ENCODE measurements at regions not wholly inside any gene's neighbourhood (a gene's known extent, or its start where the extent isn't known, plus 50 kb on each side); places are given as distances from the start of the nearest gene placed in this dataset.
"Not testable (repeated sequence)": the region's sequence is repeated elsewhere in the genome, so short reads cannot be mapped to it uniquely, and the experiment has no call there.

DNA sequence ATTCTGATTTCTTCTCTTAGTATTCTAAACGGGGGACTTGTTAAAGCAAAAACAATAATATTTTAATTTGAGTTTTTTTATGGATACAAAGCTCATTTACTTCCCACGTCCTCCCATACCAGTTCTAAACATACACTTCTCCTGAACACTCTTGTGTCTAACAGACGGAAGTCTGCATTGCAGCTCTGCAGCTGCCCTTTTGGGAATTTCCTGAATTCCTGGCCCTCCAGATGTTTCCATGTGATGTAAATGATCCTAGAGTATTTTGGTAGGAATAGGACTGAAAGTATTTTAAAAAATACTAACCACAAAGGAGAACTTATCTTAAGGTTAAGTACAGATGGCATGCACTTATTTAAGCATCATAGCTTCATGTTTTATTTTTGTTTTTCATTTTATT lies 886.7 kb downstream of the TBC1D32 start:
- Histone ChIP-seq H3K9me3 (no peaks in the 10 kb centered on the region), H3K27ac (no peak overlapping the region), H3K27me3 (no peaks in the 10 kb centered on the region), H3K36me3 (no peaks in the 10 kb centered on the region), H3K4me3 (no peak overlapping the region), H3K4me1 (no peaks in the 10 kb centered on the region)
- intact Hi-C loops (cut with DNase I) = no loop called here
- no peak for DNase-seq
- 47 to 58% methylated on average over 3 of the region's 3 CpGs for whole genome bisulfite sequencing, 2 donors
- TF ChIP-seq POLR2A (IDR thresholded peaks at IDR 0.05) (no peak), POLR2AphosphoS5 (IDR thresholded peaks at IDR 0.05) (no peak), EP300 (IDR thresholded peaks at IDR 0.05) (no peak)
- TF ChIP-seq, protein P1, sequence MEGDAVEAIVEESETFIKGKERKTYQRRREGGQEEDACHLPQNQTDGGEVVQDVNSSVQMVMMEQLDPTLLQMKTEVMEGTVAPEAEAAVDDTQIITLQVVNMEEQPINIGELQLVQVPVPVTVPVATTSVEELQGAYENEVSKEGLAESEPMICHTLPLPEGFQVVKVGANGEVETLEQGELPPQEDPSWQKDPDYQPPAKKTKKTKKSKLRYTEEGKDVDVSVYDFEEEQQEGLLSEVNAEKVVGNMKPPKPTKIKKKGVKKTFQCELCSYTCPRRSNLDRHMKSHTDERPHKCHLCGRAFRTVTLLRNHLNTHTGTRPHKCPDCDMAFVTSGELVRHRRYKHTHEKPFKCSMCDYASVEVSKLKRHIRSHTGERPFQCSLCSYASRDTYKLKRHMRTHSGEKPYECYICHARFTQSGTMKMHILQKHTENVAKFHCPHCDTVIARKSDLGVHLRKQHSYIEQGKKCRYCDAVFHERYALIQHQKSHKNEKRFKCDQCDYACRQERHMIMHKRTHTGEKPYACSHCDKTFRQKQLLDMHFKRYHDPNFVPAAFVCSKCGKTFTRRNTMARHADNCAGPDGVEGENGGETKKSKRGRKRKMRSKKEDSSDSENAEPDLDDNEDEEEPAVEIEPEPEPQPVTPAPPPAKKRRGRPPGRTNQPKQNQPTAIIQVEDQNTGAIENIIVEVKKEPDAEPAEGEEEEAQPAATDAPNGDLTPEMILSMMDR (IDR thresholded peaks at IDR 0.05) = no peak

DNA sequence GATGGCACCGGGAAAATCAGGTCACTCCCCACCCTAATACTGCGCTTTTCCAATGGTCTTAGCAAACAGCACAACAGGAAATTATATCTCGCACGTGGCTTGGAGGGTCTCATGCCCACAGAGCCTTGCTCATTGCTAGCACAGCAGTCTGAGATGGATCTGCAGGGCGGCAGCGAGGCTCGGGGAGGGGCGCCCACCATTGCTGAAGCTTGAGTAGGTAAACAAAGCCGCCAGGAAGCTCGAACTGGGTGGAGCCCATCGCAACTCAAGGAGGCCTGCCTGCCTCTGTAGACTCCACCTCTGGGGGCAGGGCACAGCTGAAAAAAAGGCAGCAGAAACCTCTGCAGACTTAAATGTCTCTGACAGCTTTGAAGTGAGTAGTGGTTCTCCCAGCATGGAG lies 901.4 kb downstream of the TBC1D32 start:
- DNase-seq = not testable (repeated sequence)
- WGBS, 2 donors = 86 to 89% methylated on average over 11 of the region's 11 CpGs

DNA sequence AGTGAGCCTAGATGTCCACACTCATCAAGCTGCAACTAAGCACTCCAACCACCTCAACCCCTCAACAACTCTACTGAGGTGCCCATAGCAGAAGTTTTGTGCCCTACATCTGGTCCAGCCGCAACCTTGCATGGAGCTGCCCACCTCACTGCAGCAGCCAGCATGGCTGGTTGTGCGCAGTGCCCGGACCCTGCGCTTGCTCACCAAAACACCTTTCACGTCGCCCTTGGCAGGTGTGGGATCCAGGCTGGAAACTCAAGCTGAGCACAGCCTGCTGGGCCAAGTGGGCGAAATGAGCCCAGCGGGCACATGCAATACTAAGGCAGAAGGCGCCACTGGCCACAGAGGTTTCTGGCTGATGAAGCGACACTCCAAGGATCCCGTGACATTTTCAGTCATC lies 902.4 kb downstream of the TBC1D32 start:
- Histone ChIP-seq H3K27ac (no peak overlapping the region), H3K4me3 (no peak overlapping the region), H3K9me3 (peaks cover 0 to 3% (median 0%) of the 10 kb centered on the region in 4 donors), H3K4me1 (no peaks in the 10 kb centered on the region), H3K27me3 (no peaks in the 10 kb centered on the region), H3K36me3 (no peaks in the 10 kb centered on the region)
- DNase-seq = no peak
- TF ChIP-seq, protein P1 (IDR thresholded peaks at IDR 0.05) = no peak
- no peak for TF ChIP-seq POLR2AphosphoS5 (IDR thresholded peaks at IDR 0.05)
- TF ChIP-seq POLR2A (IDR thresholded peaks at IDR 0.05) = no peak
- no peak for TF ChIP-seq EP300 (IDR thresholded peaks at IDR 0.05)
- intact Hi-C loops (cut with DNase I) = no loop called here
- WGBS, 2 donors = 96 to 97% methylated on average over 11 of the region's 11 CpGs

More for the DNA sequence above, 901.4 kb downstream of the TBC1D32 start:
- H3K4me1 ChIP-seq; H3K4me3 ChIP-seq; H3K27ac ChIP-seq; H3K9me3 ChIP-seq; H3K27me3 ChIP-seq; H3K36me3 ChIP-seq; intact Hi-C loops (cut with DNase I): not testable (repeated sequence)

DNA sequence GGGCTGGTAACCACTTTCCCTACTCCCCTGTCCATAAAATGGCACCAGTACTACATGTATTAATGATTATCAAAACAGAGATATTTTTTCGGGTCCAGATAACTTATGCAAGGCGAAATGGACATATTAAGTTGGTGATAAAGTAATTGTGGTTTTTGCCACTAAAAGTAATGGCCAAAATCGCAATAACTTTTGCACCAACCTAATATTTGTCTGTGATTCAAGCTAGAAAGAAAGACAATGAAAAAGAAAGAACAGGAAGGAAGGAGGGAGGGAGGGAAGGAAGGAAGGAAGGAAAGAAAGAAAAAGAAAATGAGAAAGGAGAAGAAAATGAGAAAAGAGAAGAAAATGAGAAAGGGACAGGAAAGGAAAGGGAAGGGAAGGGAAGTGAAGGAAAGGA lies 922.9 kb downstream of the TBC1D32 start:
- Histone ChIP-seq H3K4me1 (no peaks in the 10 kb centered on the region), H3K9me3 (no peaks in the 10 kb centered on the region), H3K4me3 (no peak overlapping the region), H3K36me3 (no peaks in the 10 kb centered on the region), H3K27me3 (no peaks in the 10 kb centered on the region), H3K27ac (no peak overlapping the region)
- intact Hi-C loops (cut with DNase I) = no loop called here
- TF ChIP-seq EP300 (IDR thresholded peaks at IDR 0.05) (no peak), POLR2A (IDR thresholded peaks at IDR 0.05) (no peak), POLR2AphosphoS5 (IDR thresholded peaks at IDR 0.05) (no peak)
- TF ChIP-seq, protein P1 (IDR thresholded peaks at IDR 0.05) = no peak
- WGBS, 2 donors = 76 to 84% methylated on average over 3 of the region's 3 CpGs
- no peak for DNase-seq

DNA sequence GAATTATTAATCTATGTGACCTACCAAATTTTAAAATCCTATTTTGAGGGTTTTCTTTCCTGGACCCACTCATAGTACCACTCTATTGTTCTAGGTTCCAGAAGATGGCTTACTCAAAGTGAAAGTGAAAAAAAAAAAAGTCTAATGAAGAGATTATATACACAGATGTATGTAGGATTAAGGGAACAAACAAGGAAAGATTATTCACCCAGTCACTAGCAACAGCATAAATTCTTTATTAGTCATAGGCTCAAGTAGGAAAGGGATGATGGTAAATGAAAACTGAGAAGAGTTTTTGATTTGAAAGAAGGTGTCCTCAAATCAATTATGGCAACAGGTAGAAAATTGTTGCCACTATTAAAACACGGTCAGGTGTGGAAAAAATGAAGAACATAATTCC lies 923.7 kb downstream of the TBC1D32 start:
- WGBS, 2 donors = 84 to 96% methylated on average over 1 of the region's 1 CpG
- Histone ChIP-seq H3K27ac (no peak overlapping the region), H3K36me3 (no peaks in the 10 kb centered on the region), H3K4me3 (no peak overlapping the region), H3K27me3 (no peaks in the 10 kb centered on the region), H3K9me3 (no peaks in the 10 kb centered on the region), H3K4me1 (no peaks in the 10 kb centered on the region)
- intact Hi-C loops (cut with DNase I) = no loop called here
- DNase-seq = no peak
- TF ChIP-seq POLR2A (IDR thresholded peaks at IDR 0.05) = no peak
- no peak for TF ChIP-seq POLR2AphosphoS5 (IDR thresholded peaks at IDR 0.05)
- TF ChIP-seq EP300 (IDR thresholded peaks at IDR 0.05) = no peak
- TF ChIP-seq, protein P1 (IDR thresholded peaks at IDR 0.05) = no peak

All from sigmoid colon (tissue), 6 donors.